Fibroblast of lung (primary cell): ENCODE measurements at regions not wholly inside any gene's neighbourhood (a gene's known extent, or its start where the extent isn't known, plus 50 kb on each side); places are given as distances from the start of the nearest gene placed in this dataset.

ENCODE experiments used
- CTCF ChIP-seq, 2 donors: IDR thresholded peaks in 1 of 2; conservative IDR thresholded peaks in 1 of 2; 1 replicate in 1 of 2; 2 replicates in 1 of 2; pipeline ENCODE4 v1.5.1; 2011 to 2012; ENCODE audit warnings: low read length in 2 of 2, control low read depth in 1 of 2, inconsistent platforms in 1 of 2, low read depth in 1 of 2, mild to moderate bottlenecking in 1 of 2
- EZH2 ChIP-seq: IDR thresholded peaks from 2 replicates; pipeline ENCODE4 v1.5.1; 2012; ENCODE audit warnings: low read length, control low read depth, mild to moderate bottlenecking; ENCODE audit errors: missing control alignments

- TF ChIP-seq CTCF (conservative IDR thresholded peaks at IDR 0.05 in 1 of 2, IDR thresholded peaks at IDR 0.05 in 1 of 2; ENCODE audit: low read depth in 1 of 2, low read length in 2 of 2), result no peak
- TF ChIP-seq EZH2, result no peak
Observed at GRCh38 chr5:9865574-9865973, 235.4 kb upstream of the TAS2R1 start.
